ENCODE measurements at regions not wholly inside any gene's neighbourhood (a gene's known extent, or its start where the extent isn't known, plus 50 kb on each side); places are given as distances from the start of the nearest gene placed in this dataset.

DNA sequence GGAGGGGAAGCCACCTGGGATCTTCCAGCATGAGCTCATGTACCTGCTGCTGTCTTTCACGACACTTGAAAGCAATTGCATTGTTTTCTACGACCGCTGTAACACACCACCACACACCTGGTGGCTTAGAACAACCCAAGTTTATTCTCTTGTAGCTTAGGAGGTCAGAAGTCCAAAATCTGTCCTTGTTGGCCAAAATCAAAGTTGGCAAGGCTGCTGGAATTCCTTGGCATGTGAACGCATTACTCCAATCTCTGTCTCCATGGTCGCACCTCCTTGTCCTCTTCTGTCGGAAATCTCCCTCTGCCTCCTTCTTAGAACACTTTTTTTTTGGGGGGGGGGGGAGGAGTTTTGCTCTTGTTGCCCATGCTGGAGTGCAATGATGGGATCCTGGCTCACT lies 305.7 kb downstream of the BAMBI start (continued):
- TF ChIP-seq, protein P1, sequence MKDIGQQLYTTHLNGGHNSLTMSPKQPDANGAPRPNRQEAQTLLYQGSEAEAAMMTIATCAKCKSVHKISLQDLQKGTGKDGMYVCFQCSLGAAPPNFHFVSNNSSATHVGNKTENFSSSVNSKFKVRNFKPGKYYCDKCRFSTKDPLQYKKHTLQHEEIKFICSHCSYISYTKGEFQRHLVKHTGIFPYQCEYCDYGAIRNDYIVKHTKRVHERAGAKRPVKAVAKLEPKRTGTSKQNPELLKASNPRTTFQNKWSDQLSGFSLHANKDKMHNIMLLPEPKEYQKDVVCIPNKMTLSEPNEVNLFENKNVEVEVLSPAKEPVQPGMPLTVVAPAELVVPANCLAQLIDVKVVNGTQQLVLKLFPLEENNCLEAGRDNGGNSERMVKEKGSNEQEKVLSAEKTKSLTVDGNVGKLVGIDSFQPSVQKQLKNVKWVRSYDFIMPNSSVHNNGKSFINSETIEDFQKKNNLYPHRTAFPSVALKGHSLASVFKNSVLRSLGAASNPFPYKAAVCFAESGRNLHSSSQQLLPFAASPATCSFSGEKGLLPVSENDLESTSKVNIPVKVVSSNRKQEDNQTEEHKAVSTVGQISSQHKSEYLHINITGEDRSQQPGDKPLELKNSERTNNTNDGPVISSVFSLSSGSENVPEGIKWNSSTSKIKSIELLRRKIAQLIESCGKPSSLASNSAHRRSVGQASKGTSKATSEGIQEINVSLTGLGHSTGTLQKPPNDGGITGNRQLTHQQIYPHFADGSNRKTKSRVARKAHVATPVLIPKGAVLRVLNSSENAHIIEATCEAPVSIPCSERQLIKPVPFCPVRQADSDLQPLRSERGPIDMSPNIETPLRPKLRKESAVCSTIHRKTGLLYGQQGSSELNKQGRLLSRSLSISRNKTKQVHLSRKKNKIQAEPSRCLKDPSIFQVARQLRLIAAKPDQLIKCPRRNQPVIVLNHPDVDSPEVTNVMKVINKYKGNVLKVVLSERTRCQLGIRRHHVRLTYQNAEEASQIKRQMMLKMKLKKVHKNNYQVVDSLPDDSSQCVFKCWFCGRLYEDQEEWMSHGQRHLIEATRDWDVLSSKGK (CRISPR knock-in tag; IDR thresholded peaks at IDR 0.05): no peak
- TF ChIP-seq SMAD4 (CRISPR knock-in tag; conservative IDR thresholded peaks at IDR 0.05) (no peak), SRSF3 (IDR thresholded peaks at IDR 0.05; ENCODE audit: insufficient read depth, low read length) (no peak), FOXM1 (IDR thresholded peaks at IDR 0.05; ENCODE audit: low read depth) (no peak), FOXM1 (CRISPR knock-in tag; IDR thresholded peaks at IDR 0.05; ENCODE audit: low read depth) (no peak), KAT2B (IDR thresholded peaks at IDR 0.05; ENCODE audit: low read depth, low read length) (no peak), HOXB6 (CRISPR knock-in tag; IDR thresholded peaks at IDR 0.05; ENCODE audit: borderline replicate concordance) (no peak)
- TF ChIP-seq, protein P2, sequence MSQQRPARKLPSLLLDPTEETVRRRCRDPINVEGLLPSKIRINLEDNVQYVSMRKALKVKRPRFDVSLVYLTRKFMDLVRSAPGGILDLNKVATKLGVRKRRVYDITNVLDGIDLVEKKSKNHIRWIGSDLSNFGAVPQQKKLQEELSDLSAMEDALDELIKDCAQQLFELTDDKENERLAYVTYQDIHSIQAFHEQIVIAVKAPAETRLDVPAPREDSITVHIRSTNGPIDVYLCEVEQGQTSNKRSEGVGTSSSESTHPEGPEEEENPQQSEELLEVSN (IDR thresholded peaks at IDR 0.05; ENCODE audit: borderline replicate concordance in 1 of 2, extremely low read depth in 1 of 2, insufficient read depth in 1 of 2, insufficient read length in 1 of 2, low read depth in 1 of 2, low read length in 1 of 2, poor library complexity in 1 of 2, severe bottlenecking in 1 of 2): no peak
